A172 (cell line): ENCODE measurements at regions not wholly inside any gene's neighbourhood (a gene's known extent, or its start where the extent isn't known, plus 50 kb on each side); places are given as distances from the start of the nearest gene placed in this dataset.
A peak's percentile ranks its signal among the peaks of the same experiment; 100 is the strongest.
"Not testable (repeated sequence)": the region's sequence is repeated elsewhere in the genome, so short reads cannot be mapped to it uniquely, and the experiment has no call there.

ENCODE experiments used
- DNase-seq: peaks from one replicate; pipeline ENCODE4 v3.0.0-alpha.2; 2015; ENCODE audit warnings: low spot score

DNA sequence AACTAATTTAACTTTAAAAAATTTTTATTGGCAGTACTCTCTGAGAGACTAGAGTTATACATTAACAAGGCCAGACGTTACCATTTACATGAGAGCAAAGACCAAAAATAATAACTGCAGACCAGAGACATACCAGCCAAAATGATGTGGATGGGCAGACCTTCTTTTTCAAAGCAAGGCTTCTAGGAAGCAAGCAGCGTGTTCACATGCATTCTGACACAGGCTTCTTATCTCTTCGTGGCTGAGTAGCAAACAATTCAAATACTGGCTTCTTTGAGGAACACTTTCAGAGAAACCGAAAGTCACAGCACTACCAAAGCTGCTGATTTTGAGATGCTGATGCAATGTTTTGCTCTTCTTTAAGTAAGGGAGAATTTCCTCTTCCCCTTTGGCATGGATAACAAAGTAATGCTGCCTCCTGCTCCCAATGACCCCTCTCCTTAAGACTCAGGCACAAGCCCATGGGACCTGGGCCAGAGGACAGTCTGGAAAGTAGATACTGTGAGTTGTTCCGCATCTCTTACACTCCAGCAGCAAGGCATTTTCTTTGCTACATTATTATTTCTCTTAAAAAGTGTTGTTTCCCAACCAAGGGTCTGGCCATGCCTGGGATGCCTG is 181.9 kb downstream of the MREG start:
- DNase-seq = no peak

DNA sequence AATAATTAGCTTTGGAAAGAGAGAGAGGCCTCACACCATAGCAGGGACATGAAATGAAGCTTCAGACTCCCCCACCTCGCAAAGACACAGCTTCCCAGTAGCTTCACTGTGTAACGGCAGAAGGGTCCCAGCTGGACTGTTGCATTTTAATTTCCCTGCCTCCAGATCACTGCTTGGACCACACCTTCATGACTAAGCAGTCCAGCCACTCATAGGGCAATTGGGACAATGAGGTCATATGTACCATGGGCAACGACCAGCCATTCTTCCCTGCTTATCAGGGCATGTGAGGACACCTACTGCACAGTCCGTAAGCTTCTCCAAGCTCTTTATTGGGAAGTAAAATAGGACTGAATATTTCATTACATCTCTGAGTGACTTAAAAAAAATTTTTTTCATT is 183.0 kb downstream of the MREG start:
- peak; percentile 87 for DNase-seq

DNA sequence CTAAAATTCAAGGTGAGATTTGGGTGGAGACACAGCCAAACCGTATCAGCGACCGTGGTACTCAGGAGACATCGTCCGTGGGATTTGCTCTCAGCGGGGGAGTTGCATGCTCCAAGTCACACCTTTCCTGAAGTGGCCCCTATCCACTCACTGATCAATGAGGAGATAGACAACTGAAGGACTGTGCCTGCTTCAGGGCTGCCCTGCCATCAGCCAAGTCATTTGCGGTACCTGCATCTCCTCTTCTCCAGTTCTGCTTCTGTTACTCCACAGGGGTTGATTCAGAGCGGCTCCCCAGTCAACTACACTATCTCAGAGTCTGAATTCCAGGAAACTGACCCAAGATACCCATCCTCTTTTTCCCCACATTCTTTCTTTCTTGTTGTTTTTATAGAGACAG is 184.1 kb downstream of the MREG start:
- no peak for DNase-seq

DNA sequence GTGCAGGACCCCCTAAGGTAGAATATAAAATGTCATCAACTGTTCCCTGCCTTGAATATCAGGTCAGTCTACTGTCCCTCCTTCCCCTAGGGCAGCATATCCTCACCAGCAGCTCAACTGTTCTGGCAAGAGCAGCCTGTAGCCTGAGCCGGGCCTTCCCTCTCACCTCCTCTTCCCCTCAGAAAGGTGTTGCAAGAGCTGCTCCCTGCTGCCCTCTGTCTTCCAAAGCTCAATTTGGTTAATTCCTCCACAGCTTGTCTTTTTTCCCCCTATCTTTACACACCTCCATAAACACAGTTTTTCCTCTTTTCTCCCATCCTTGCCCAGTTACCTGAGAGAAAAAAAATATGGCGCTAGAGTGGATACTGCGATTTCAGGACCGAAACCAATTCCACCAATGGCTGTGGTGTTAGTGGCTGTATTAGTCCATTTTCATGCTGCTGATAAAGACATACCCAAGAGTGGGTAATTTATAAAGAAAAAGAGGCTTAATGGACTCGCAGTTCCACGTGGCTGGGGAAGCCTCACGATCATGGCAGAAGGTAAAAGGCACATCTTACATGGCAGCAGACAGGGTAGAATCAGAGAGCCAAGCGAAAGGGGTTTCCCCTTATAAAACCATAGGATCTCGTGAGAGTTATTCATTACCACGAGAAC is 184.7 kb downstream of the MREG start:
- DNase-seq = peak; percentile 73

DNA sequence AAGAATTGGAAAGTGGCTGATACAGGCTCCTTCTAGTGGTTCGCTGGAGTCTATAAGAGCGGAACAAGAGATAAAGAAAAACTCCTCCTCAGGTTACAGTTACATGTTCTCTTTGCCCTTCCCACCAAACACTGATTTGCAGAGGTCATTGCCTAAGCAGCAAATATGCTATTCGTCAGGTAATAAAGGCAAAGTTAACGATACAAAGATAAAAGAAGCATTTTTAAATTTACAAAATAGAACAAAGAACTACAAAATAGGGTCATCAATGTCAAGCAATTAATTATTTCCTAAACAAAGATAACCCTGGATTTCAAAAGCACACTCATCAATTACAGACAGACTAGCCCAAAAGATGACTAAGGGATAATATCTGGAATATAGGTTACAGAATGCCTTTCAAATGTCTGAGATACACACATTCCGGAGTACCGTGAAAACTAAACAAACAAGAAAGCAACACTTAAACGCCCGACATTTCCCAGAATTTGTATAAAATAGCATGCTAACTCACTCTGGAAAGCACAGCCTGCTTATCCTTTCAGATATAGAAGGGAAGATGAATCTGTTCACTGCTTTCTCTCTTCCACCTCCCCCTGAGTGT is 186.4 kb downstream of the MREG start:
- DNase-seq = no peak

DNA sequence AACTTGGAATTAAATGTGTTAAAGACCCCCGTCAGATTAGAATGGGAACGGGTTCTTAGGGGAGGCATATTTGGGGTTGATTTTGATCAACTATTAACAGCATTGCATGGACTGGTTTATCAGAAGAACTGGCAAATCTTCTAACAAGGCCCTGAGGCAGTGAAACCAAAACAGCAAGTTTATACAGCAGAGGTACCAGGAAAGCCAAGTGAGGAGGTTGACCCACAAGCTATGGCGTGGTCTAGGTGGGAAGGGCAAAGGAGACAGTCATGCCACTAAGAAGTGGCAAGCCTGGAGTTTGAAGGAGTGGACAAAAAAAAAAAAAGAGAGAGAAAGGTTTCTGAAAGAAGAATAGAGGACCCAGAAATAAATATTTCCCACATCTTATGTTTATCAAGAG is 187.0 kb downstream of the MREG start:
- DNase-seq = no peak

DNA sequence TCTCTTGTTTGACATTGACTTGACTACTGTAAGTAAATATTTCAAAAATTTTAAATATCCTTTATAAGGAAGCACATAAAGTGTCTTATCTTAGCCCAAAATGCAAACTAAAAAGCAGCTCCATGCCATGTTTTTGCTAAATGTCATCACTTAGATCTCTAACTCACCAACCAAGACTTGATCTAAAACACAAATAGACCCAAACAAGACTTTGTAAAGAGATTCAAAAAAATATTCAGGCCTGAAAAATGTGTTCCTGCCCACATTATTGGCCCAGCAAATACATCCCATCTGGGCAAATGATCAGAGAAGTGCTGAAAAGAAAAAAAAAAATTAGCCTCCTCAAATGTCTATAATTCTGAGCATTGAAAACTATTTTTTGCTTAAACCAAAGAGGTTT is 187.6 kb downstream of the MREG start:
- DNase-seq = no peak

DNA sequence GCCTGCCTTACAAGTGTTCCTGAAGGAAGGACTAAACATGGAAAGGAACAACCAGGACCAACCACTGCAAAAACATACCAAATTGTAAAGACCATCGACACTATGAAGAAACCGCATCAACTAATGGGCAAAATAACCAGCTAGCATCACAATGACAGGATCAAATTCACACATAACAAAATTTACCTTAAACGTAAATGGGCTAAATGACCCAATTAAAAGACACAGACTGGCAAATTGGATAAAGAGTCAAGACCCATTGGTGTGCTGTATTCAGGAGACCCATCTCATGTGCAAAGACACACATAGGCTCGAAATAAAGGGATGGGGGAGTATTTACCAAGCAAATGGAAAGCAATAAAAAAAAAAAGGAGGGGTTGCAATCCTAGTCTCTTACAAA is 192.1 kb downstream of the MREG start:
- not testable (repeated sequence) for DNase-seq

DNA sequence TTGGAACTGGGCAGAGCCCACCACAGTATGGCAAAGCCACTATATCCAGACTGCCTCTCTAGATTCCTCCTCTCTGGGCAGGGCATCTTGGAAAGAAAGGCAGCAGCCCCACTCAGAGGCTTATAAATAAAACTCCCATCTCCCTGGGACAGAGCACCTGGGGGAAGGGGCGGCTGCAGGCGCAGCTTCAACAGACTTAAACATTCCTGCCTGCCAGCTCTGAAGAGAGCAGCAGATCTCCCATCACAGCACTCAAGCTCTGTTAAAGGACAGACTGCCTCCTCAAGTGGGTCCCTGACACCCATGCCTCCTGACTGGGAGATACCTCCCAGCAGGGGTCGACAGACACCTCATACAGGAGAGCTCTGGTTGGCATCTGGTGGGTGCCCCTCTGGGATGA is 193.6 kb downstream of the MREG start:
- not testable (repeated sequence) for DNase-seq

DNA sequence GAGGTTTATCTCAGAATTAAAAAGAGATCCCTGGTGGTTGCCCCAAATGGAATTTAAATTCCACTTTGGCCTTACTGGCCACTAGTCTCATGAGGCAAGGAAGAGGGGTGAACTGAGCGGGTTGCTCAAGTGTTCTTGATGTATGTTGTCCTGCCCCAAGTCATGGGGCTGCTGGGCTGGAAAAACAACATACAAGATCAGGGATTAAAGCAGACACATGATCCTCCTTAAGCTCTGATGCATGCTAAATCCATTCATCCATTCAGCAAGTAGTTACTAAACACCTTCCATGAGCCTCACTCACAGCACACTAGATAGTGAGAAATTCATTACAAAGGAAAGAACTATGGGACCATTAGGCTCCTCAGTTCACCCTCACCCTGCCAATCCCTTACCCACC is 196.3 kb downstream of the MREG start:
- no peak for DNase-seq

DNA sequence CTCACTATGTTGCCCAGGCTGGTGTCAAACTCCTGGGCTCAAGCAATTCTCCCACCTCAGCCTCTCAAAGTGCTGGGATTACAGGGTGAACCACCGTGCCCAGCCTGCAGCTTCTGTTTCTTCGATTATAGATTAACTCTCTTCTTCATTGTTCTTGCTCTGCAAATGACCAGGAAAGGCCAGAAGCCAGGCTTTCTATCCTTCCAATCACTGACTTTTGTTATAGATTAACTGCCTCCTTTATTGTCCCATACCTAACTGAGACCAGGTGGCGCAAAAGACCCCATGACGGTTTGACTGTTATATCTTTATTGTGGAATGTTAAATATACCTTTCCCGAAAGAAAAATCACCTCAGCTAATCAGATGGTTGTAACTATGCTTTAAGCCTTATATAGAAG is 196.9 kb downstream of the MREG start:
- no peak for DNase-seq

DNA sequence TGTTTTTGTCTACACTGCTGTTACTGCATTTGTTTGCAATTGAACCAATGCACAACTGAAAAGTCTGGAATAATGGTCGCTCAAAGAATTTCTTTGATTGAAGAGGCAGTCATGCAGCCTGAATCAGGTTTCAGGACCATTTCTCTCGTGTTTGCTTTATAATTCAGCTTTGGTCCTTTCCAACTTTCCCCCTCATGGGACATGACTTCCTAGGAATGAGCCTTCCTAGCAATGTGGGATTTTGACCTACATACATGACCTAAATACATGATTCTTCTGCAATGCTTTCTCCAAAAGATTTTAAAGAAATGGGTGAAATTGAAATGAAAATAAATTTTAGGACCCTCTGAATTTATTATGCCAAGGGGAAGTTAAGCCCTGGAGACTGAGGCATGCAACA is 197.4 kb downstream of the MREG start:
- DNase-seq = no peak

DNA sequence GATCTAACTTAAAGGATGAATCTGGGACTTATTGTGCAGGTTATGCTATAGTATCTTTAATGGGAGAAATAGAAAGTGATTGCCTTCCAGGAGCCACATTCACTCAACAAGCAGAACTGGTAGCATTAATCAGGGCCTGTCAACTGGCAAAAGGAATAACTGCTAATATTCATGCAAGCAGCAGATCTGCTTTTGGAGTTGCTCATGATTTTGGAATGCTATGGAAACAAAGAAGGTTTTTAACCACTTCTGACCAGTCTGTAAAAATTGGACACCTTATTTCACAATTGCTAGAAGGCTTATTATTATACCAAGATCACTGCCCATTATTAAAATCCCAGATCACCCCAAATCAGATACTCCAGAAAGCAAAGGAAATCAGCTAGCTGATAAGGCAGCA is 200.4 kb downstream of the MREG start:
- peak; percentile 13 for DNase-seq

DNA sequence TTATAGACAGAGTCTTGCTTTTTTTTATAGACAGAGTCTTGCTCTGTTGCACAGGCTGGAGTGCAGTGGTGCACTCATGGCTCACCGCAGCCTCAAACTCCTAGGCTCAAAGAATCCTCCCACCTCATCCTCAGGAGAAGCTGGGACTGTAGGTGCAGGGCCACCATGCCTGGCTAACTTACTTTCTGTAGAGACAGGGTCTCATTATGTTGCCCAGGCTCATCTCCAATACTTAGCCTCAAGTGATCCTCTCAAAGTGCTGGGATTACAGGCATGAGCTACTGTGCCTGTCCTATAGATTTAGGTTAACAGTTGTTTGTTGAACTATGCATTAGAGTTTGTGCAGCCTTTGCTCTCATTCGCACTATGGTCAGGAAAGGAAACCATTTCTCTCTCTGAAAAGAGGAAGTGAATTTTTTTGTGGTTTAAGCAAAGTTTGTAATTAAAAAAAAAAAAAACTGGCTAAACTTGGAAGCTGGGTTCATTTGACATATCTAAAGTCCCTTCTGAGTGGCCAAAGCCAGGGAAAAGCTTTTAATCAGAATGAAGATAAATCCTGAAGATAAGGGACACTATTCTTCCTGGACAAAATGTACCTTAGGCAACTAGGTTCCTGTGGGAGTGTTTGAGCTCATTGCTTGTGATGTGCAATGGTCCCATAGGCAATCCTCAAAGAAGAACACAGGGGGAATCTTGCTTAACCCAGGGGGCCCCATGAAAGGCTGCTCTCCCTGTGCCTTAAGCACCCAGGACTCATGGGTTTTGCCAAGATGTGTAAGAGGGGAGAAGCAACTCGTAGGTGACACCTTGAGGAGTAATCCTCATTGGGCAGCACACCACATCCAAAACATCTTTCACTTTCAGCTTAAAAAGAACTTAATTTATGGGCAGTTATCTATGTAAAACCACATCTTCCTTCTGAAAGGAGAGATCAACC is 201.7 kb downstream of the MREG start:
- DNase-seq = no peak

DNA sequence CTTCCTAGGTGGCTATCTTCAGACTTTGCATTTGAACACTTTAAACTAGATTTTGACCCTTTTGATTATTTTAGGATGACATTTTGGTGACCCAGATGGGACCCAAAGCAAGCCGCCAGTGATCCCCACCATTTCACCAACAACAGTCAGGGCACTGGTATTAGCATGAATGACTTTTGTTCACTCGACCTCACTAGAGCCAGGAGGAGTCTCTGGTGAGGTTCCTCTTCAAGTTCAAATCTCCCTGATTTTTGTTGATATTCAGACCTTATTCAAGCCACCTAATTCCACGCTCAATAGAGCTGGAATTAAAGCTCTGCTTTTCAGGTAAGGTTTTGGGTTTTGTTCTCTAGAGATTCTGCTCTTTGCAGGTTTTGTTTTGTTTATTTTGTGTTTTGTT is 202.3 kb downstream of the MREG start:
- no peak for DNase-seq

DNA sequence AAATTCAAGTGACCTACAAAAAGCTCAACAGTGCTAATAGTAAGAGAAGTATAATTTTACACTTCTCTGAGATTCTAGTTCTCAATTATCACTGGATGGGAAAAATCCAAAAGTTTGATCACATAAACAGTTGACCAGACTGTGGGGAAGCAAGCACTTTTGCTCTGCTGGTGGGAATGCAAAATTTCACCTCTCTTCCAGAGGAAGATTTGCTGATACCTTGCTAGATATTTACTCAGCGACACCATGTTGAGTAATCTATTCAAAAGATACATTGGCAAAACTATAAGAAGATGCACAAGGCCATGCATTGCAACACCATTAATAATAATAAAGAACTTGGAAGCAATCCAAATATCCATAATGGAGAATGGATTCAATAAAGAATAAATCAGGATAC is 204.4 kb downstream of the MREG start:
- no peak for DNase-seq

DNA sequence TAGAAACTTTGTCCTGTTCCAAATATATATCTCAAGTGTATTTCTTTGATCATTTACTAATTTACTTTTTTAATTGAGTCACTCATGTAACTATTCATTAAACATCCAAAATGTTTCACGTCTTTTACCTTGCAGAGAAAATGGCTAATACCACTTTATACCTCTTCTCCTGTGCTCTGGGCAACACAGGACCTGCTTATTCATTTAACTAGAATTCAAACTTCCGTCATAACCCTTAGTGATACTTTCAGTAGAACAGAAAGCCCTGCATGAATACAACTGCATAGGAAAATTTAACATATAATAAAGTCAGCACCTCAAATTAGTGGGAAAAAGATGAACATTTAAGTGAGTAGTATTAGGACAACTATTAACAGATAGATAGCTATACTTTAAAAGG is 205.2 kb downstream of the MREG start:
- no peak for DNase-seq

DNA sequence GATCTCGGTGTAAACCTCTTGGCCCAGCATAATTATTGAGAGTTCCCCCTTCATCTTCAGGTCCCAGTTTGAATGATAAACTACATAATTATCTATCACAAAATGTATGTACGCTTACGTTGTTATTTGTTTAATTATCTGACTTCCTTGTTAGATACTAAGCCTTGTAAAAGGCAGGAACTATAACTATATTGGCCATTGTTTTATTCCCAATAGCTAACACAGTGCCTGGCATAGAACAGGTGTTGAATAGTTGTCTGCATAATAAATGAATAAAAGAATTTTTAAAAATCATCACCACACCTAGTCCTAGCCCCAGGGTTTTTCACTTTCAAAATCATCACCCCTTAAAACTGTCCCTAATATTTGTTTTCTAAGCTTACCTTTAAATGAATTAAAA is 207.9 kb downstream of the MREG start:
- DNase-seq = no peak

DNA sequence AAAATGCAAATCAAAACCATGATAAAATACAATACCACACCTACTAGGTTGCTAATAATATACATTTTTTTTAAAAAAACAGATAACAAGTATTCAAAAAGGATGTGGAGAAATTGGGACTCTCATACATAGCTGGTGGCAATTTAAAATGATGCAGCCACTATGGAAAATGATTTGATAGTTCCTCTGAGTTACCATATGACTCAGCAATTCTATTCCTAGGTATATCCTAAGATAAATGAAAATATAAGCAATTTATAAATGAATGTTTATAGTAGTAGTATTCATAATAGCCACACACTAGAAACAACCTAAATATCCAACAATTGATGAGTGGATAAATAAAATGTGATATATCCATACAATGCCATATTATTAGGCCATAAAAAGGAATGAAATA is 210.2 kb downstream of the MREG start:
- DNase-seq = no peak

DNA sequence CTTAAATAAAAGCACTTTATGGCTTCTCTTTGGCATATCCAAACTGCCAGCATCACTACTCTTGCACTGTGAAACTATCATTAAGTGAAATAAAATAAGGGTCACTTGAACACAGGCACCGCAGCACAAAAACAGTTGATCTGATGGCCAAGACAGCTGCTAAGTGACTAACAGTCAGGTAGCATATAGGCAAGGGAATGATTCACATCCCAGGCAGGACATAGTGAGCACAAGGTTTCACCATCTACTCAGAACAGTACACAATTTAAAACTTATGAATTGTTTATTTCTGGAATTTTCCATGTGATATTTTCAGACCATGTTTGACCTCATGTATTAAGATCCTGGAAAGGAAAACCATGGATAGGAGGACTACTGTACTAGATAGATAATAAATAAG is 214.2 kb downstream of the MREG start:
- no peak for DNase-seq

DNA sequence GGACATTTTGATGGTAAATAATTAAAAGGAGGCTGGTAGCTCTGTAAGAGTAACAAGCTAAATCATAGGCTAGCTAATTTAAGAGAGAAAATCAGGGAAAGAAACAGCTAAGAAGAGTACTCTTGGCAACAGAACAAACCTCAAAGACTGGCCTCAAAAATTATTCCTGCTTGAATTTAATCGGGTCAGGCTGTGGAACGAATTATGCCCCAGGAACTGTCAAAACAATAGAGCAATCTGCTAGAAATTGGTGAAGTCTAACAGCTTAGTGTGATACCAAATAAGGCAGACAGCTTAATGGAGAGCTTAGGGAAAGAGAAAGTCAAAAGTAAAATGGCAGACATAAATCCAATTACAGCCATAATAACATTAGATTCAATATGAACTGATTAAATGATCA is 215.7 kb downstream of the MREG start:
- no peak for DNase-seq

DNA sequence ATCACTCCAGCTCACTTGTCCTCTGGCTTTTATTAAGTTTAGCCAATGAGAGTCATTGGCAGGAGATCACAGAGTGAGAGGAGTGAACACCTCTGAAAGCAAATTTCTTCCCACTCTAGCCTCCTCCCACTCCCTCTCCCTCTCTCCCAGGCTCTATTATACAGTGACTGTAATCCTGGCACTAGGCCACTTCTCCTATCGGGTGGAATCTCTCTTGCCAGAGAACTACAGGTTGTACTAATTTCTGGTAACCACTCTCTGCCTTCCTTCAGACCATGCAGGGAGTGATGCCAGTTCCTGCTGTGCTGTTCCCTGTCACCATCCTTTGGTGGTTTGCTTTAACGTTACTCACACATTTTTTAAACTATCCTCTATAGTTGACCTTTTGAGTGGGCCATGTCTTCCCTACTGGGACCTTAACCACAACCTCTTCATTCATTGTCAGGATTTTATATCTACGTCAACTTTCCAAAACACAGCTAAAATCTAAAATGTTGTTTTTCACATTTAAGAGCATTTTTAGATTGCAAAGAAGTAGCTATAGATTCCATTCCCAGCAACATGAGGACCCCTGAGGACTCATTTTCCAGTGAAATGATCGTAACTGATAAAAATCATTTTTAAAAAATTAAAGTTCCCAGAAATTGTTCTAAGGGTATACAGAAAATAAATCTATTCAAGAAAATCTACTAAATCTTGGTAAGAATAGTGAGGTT is 217.1 kb downstream of the MREG start:
- DNase-seq = peak; percentile 88
